WTC11 (cell line): ENCODE measurements at regions not wholly inside any gene's neighbourhood (a gene's known extent, or its start where the extent isn't known, plus 50 kb on each side); places are given as distances from the start of the nearest gene placed in this dataset.

Experiments
- ATAC-seq: fragments of 200-7000 bp; cut with Tn5 transposase; 2 replicates; pipeline ENCODE4 v1.10.0; 2021; ENCODE audit warnings: mild to moderate bottlenecking, moderate library complexity
- CTCF ChIA-PET: fragments of 300-600 bp; sonication (Branson Sonifier 250); formaldehyde crosslinking; loops from one replicate; lab custom pipeline; 2021; ENCODE audit warnings: antibody characterized with exemption; lab: Charles Lee
- POLR2A ChIA-PET: fragments of 350-600 bp; sonication (Branson Sonifier 250); formaldehyde crosslinking; loops from one replicate; lab custom pipeline; 2021; ENCODE audit warnings: antibody characterized with exemption; lab: Charles Lee
- DNase-seq: peaks from one replicate; pipeline ENCODE4 v3.0.0; 2021; ENCODE audit warnings: low spot score
- H3K27ac Mint-ChIP-seq: 2 replicates; pipeline ENCODE4 v1.8.0; 2021; ENCODE audit warnings: mixed read lengths
- H3K27me3 Mint-ChIP-seq: 2 replicates; pipeline ENCODE4 v1.8.0; 2021; ENCODE audit warnings: low read depth, mild to moderate bottlenecking, moderate library complexity, mixed read lengths
- H3K36me3 Mint-ChIP-seq: 2 replicates; pipeline ENCODE4 v1.8.0; 2021; ENCODE audit warnings: mixed read lengths
- H3K4me1 Mint-ChIP-seq: 2 replicates; pipeline ENCODE4 v1.8.0; 2022; ENCODE audit warnings: mixed read lengths
- H3K4me3 Mint-ChIP-seq: 2 replicates; pipeline ENCODE4 v1.8.0; 2021; ENCODE audit warnings: mild to moderate bottlenecking, moderate library complexity, mixed read lengths
- H3K9me3 Mint-ChIP-seq: 2 replicates; pipeline ENCODE4 v1.8.0; 2021; ENCODE audit warnings: mixed read lengths
- AFF4 ChIP-seq: sonication (generic); formaldehyde crosslinking; IDR thresholded peaks from 2 replicates; pipeline ENCODE4 v1.8.1; 2023; ENCODE audit warnings: mild to moderate bottlenecking, missing genetic modification reagents, borderline replicate concordance
- ARID4B ChIP-seq: sonication (generic); formaldehyde crosslinking; IDR thresholded peaks from 2 replicates; pipeline ENCODE4 v1.8.0; 2023; ENCODE audit warnings: missing genetic modification reagents, mild to moderate bottlenecking, borderline replicate concordance
- ATF6 ChIP-seq: sonication (generic); formaldehyde crosslinking; IDR thresholded peaks from 2 replicates; pipeline ENCODE4 v1.8.1; 2023; ENCODE audit warnings: mild to moderate bottlenecking, missing genetic modification reagents
- CREB1 ChIP-seq: sonication (generic); formaldehyde crosslinking; IDR thresholded peaks from 2 replicates; pipeline ENCODE4 v1.8.0; 2023; ENCODE audit warnings: mild to moderate bottlenecking, missing genetic modification reagents
- CTCF ChIP-seq: fragments of 200-600 bp; IDR thresholded peaks from 2 replicates; pipeline ENCODE4 v1.8.0; 2022; ENCODE audit warnings: antibody characterized with exemption
- E2F4 ChIP-seq: sonication (generic); formaldehyde crosslinking; IDR thresholded peaks from 2 replicates; pipeline ENCODE4 v1.8.1; 2022; ENCODE audit warnings: low read depth, mild to moderate bottlenecking, moderate library complexity, missing genetic modification reagents, borderline replicate concordance
- ERG ChIP-seq: fragments of 250-450 bp; sonication (Bioruptor Pico); IDR thresholded peaks from 2 replicates; pipeline ENCODE4 v1.8.0; 2021; ENCODE audit warnings: mild to moderate bottlenecking
- ETV6 ChIP-seq: sonication (generic); formaldehyde crosslinking; IDR thresholded peaks from 2 replicates; pipeline ENCODE4 v1.8.1; 2022; ENCODE audit warnings: mild to moderate bottlenecking, missing genetic modification reagents
- FOXP4 ChIP-seq: sonication (generic); formaldehyde crosslinking; IDR thresholded peaks from 2 replicates; pipeline ENCODE4 v1.8.0; 2022; ENCODE audit warnings: mild to moderate bottlenecking, missing genetic modification reagents
- GABPB1 ChIP-seq: sonication (generic); formaldehyde crosslinking; IDR thresholded peaks from 2 replicates; pipeline ENCODE4 v1.8.1; 2023; ENCODE audit warnings: mild to moderate bottlenecking, missing genetic modification reagents
- JUN ChIP-seq: sonication (generic); formaldehyde crosslinking; IDR thresholded peaks from 2 replicates; pipeline ENCODE4 v1.8.0; 2023; ENCODE audit warnings: mild to moderate bottlenecking, missing genetic modification reagents
- MXD4 ChIP-seq: fragments of 250-450 bp; sonication (Bioruptor Pico); IDR thresholded peaks from 2 replicates; pipeline ENCODE4 v1.8.0; 2021; ENCODE audit warnings: mild to moderate bottlenecking, moderate library complexity, borderline replicate concordance
- OVOL2 ChIP-seq: fragments of 250-450 bp; sonication (Bioruptor Pico); IDR thresholded peaks from 2 replicates; pipeline ENCODE4 v1.9.0; 2021; ENCODE audit warnings: mild to moderate bottlenecking, borderline replicate concordance
- PRRX2 ChIP-seq: fragments of 250-450 bp; sonication (Bioruptor Pico); IDR thresholded peaks from 2 replicates; pipeline ENCODE4 v1.8.0; 2021; ENCODE audit warnings: mild to moderate bottlenecking
- TEAD4 ChIP-seq: sonication (generic); formaldehyde crosslinking; IDR thresholded peaks from 2 replicates; pipeline ENCODE4 v1.8.0; 2022; ENCODE audit warnings: mild to moderate bottlenecking, missing genetic modification reagents
- ZBTB21 ChIP-seq: sonication (generic); formaldehyde crosslinking; IDR thresholded peaks from 2 replicates; pipeline ENCODE4 v1.8.1; 2023; ENCODE audit warnings: mild to moderate bottlenecking, missing genetic modification reagents, borderline replicate concordance
- ZNF138 ChIP-seq: sonication (generic); formaldehyde crosslinking; conservative IDR thresholded peaks from 2 replicates; pipeline ENCODE4 v1.8.1; 2022; ENCODE audit warnings: mild to moderate bottlenecking, moderate library complexity, missing genetic modification reagents
- ZNF263 ChIP-seq: sonication (generic); formaldehyde crosslinking; IDR thresholded peaks from 2 replicates; pipeline ENCODE4 v1.8.1; 2022; ENCODE audit warnings: low read depth, mild to moderate bottlenecking, moderate library complexity, missing genetic modification reagents
- ZNF416 ChIP-seq: fragments of 250-450 bp; sonication (Bioruptor Pico); IDR thresholded peaks from 2 replicates; pipeline ENCODE4 v1.9.0; 2021; ENCODE audit warnings: mild to moderate bottlenecking, inconsistent platforms
- ZNF423 ChIP-seq: fragments of 250-450 bp; sonication (Bioruptor Pico); IDR thresholded peaks from 2 replicates; pipeline ENCODE4 v2.1.2; 2022; ENCODE audit warnings: mild to moderate bottlenecking, moderate library complexity

- no peak for TF ChIP-seq TEAD4 (CRISPR knock-in tag)
- TF ChIP-seq E2F4 (CRISPR knock-in tag), result no peak
- no peak for TF ChIP-seq ETV6 (CRISPR knock-in tag)
- TF ChIP-seq PRRX2 (CRISPR knock-in tag), result no peak
- TF ChIP-seq CTCF, result no peak
- no peak for TF ChIP-seq AFF4 (CRISPR knock-in tag)
- no peak for TF ChIP-seq OVOL2 (CRISPR knock-in tag)
- no peak for TF ChIP-seq GABPB1
- TF ChIP-seq JUN (CRISPR knock-in tag), result no peak
- no peak for TF ChIP-seq ZBTB21 (CRISPR knock-in tag)
- TF ChIP-seq ERG (CRISPR knock-in tag), result no peak
- no peak for TF ChIP-seq MXD4
- no peak for TF ChIP-seq ATF6 (CRISPR knock-in tag)
- no peak for TF ChIP-seq ZNF263 (CRISPR knock-in tag)
Observed at GRCh38 chr6:118718297-118718696, 66.9 kb upstream of the CEP85L start (continued).

- Mint-ChIP-seq H3K27me3 (no peaks in the 10 kb centered on the region), H3K36me3 (no peaks in the 10 kb centered on the region), H3K4me3 (no peak overlapping the region), H3K4me1 (no peaks in the 10 kb centered on the region), H3K9me3 (no peaks in the 10 kb centered on the region), H3K27ac (no peak overlapping the region)
- DNase-seq (no peak), ATAC-seq (no peak)
- CTCF ChIA-PET, result no interaction called here
- POLR2A ChIA-PET, result no interaction called here
- TF ChIP-seq FOXP4 (CRISPR knock-in tag), result no peak
- TF ChIP-seq ZNF423, result no peak
- no peak for TF ChIP-seq ZNF138 (CRISPR knock-in tag)
- no peak for TF ChIP-seq CREB1 (CRISPR knock-in tag)
- TF ChIP-seq ARID4B (CRISPR knock-in tag), result no peak
- no peak for TF ChIP-seq ZNF416 (CRISPR knock-in tag)
Observed at GRCh38 chr6:118717106-118717505, 65.7 kb upstream of the CEP85L start.
